K562 (cell line): ENCODE measurements at regions not wholly inside any gene's neighbourhood (a gene's known extent, or its start where the extent isn't known, plus 50 kb on each side); places are given as distances from the start of the nearest gene placed in this dataset.

Experiments used
- ATAC-seq: fragments of 200-7000 bp; cut with Tn5 transposase; 3 replicates; pipeline ENCODE4 v1.9.1; 2020; ENCODE audit warnings: moderate library complexity
- BruUV-seq: library from RNA; stranded (reverse); fragments of 400-500 nt; replicated peaks from 2 replicates; lab custom pipeline; 2021; lab: Mats Ljungman, UMichigan
- CTCF ChIA-PET: fragments of 300-600 bp; formaldehyde crosslinking; extraction: SDS; loops from one replicate; lab custom pipeline; 2021; ENCODE audit warnings: low intra/inter-chr PET ratio; lab: Yijun Ruan, JAX
- POLR2A ChIA-PET: fragments of 300-600, 350-650 bp; sonication (Branson Sonifier 250); formaldehyde crosslinking; extraction: SDS; loops from one replicate; lab custom pipeline; 2021; ENCODE audit warnings: antibody characterized with exemption, inconsistent platforms; lab: Yijun Ruan, JAX
- DNase-seq, 4 experiments: peaks; one replicate each; pipeline versions ENCODE4 v3.0.0 to v3.0.0-alpha.2; 2011 to 2018; ENCODE audit warnings: low spot score in 3 of 4, mixed read lengths in 3 of 4; ENCODE audit errors: extremely low read depth in 1 of 4
- FAIRE-seq: peaks from 2 replicates; lab custom pipeline; 2011; peaks lifted over from hg19 to GRCh38; lab: Jason Lieb, UNC
- H2AFZ ChIP-seq: 2 replicates; pipeline ENCODE4 v1.6.0; 2011; ENCODE audit warnings: low read depth, low read length, control low read depth, inconsistent platforms
- H3K27ac ChIP-seq: fragments of 200-600 bp; 3 replicates; pipeline ENCODE4 v1.8.0; 2011; ENCODE audit warnings: low read depth, mild to moderate bottlenecking, control low read depth, inconsistent platforms, low read length, moderate library complexity, mixed read lengths; ENCODE audit errors: extremely low read depth
- H3K27me3 ChIP-seq, 2 experiments: fragments of 300-600 bp in 1 of 2; 2 replicates in 1 of 2; 3 replicates in 1 of 2; pipeline versions ENCODE4 v1.6.0 to v1.8.0; 2011; ENCODE audit warnings: inconsistent platforms in 2 of 2, low read length in 2 of 2, mild to moderate bottlenecking in 1 of 2, mixed read lengths in 1 of 2, moderate library complexity in 1 of 2; ENCODE audit not compliant: control insufficient read depth in 2 of 2, insufficient read depth in 2 of 2
- H3K36me3 ChIP-seq: fragments of 300-600 bp; 3 replicates; pipeline ENCODE4 v1.8.0; 2011; ENCODE audit warnings: mild to moderate bottlenecking, low read length, inconsistent platforms; ENCODE audit not compliant: control insufficient read depth, insufficient read depth
- H3K4me1 ChIP-seq, 2 experiments: fragments of 200-600 bp in 1 of 2; replicated peaks in 1 of 2; 2 replicates in 1 of 2; 3 replicates in 1 of 2; pipeline versions ENCODE4 v1.5.1 to v1.8.0; 2011; ENCODE audit warnings: inconsistent platforms in 2 of 2, low read length in 2 of 2, mild to moderate bottlenecking in 1 of 2, mixed read lengths in 1 of 2, moderate library complexity in 1 of 2; ENCODE audit not compliant: control insufficient read depth in 2 of 2, insufficient read depth in 2 of 2
- H3K4me2 ChIP-seq: 2 replicates; pipeline ENCODE4 v1.6.1; 2011; ENCODE audit warnings: low read length, control low read depth, inconsistent platforms, mixed read lengths; ENCODE audit not compliant: insufficient read depth
- H3K4me3 ChIP-seq: fragments of 200-600 bp; sonication (generic), shearing (Covaris generic); 2 replicates; pipeline ENCODE4 v1.5.1; 2016; ENCODE audit warnings: control low read depth, inconsistent platforms
- H3K79me2 ChIP-seq: fragments of 200-600 bp; 3 replicates; pipeline ENCODE4 v1.8.0; 2011; ENCODE audit warnings: low read length, inconsistent platforms; ENCODE audit not compliant: control insufficient read depth, insufficient read depth
- H3K9ac ChIP-seq, 2 experiments: 2 replicates each; pipeline versions ENCODE4 v1.6.0 to v1.6.1; 2011; ENCODE audit warnings: low read depth in 2 of 2, low read length in 2 of 2, control low read depth in 1 of 2, inconsistent platforms in 1 of 2, mild to moderate bottlenecking in 1 of 2, mixed read lengths in 1 of 2; ENCODE audit not compliant: insufficient read depth in 1 of 2
- H3K9me1 ChIP-seq: one replicate; pipeline ENCODE4 v1.6.0; 2011; ENCODE audit warnings: inconsistent platforms, mild to moderate bottlenecking, low read length, moderate library complexity; ENCODE audit not compliant: control insufficient read depth, insufficient read depth
- H3K9me3 ChIP-seq: replicated peaks from 2 replicates; pipeline ENCODE4 v1.5.1; 2011; ENCODE audit warnings: low read depth, low read length, inconsistent platforms; ENCODE audit not compliant: control insufficient read depth, insufficient read depth
- H4K20me1 ChIP-seq: replicated peaks from 2 replicates; pipeline ENCODE4 v1.6.1; 2011; ENCODE audit warnings: low read length, inconsistent platforms, mixed read lengths; ENCODE audit not compliant: control insufficient read depth, insufficient read depth
- ARID1B ChIP-seq: fragments of 450-650 bp; IDR thresholded peaks from 2 replicates; pipeline ENCODE4 v1.6.1; 2016; ENCODE audit warnings: antibody characterized with exemption, mild to moderate bottlenecking, inconsistent platforms
- ARID3B ChIP-seq: fragments of 250-450 bp; sonication (Bioruptor Pico); IDR thresholded peaks from 2 replicates; pipeline ENCODE4 v1.4.0; 2020; ENCODE audit warnings: borderline replicate concordance
- CBFA2T3 ChIP-seq: fragments of 450-650 bp; IDR thresholded peaks from 2 replicates; pipeline ENCODE4 v1.6.1; 2017
- POLR3A ChIP-seq: IDR thresholded peaks from 2 replicates; pipeline ENCODE4 v1.6.1; 2011; ENCODE audit warnings: borderline replicate concordance, mild to moderate bottlenecking, moderate library complexity; ENCODE audit not compliant: insufficient read length, insufficient read depth; ENCODE audit errors: extremely low read depth
- RCOR1 ChIP-seq, 2 experiments: IDR thresholded peaks; 2 replicates each; pipeline ENCODE4 v1.6.1; 2012; ENCODE audit warnings: low read depth in 2 of 2, low read length in 2 of 2, borderline replicate concordance in 1 of 2, improper control_type of control experiment in 1 of 2
- SMARCA5 ChIP-seq: fragments of 450-650 bp; IDR thresholded peaks from 2 replicates; pipeline ENCODE4 v1.6.1; 2016
- TAL1 ChIP-seq: fragments of 450-650 bp; IDR thresholded peaks from 2 replicates; pipeline ENCODE4 v1.6.1; 2016; ENCODE audit warnings: mild to moderate bottlenecking
- THRAP3 ChIP-seq: fragments of 450-650 bp; IDR thresholded peaks from 2 replicates; pipeline ENCODE4 v1.6.1; 2016; ENCODE audit warnings: mild to moderate bottlenecking, inconsistent platforms, borderline replicate concordance
- ZBTB2 ChIP-seq: fragments of 450-650 bp; IDR thresholded peaks from 2 replicates; pipeline ENCODE4 v1.6.1; 2016; ENCODE audit warnings: antibody characterized with exemption
- ZFP91 ChIP-seq: sonication (generic); formaldehyde crosslinking; IDR thresholded peaks from 2 replicates; pipeline ENCODE4 v1.8.0; 2022; ENCODE audit warnings: mild to moderate bottlenecking, missing genetic modification reagents
- ZKSCAN8 ChIP-seq: fragments of 200-800 bp; sonication (Bioruptor generic); IDR thresholded peaks from 2 replicates; pipeline ENCODE4 v1.6.1; 2016; ENCODE audit warnings: missing genetic modification characterization, missing compliant biosample characterization
- ZNF395 ChIP-seq: fragments of 200-800 bp; sonication (Bioruptor generic); IDR thresholded peaks from 2 replicates; pipeline ENCODE4 v1.6.1; 2017; ENCODE audit warnings: missing genetic modification characterization, missing compliant biosample characterization
- ZNF778 ChIP-seq: fragments of 450-650 bp; formaldehyde crosslinking; IDR thresholded peaks from 2 replicates; pipeline ENCODE4 v1.4.0; 2020; ENCODE audit warnings: mild to moderate bottlenecking, moderate library complexity
- whole genome bisulfite sequencing: fragments of 100-300 bp; shearing (Covaris generic); methylation state at CpG from one replicate; pipeline ENCODE4 v1.1.6; 2016; ENCODE audit warnings: low coverage, mixed read lengths; ENCODE audit not compliant: insufficient coverage; ENCODE audit errors: missing lambda C conversion rate; 5-methylcytosine and 5-hydroxymethylcytosine counted together
- in situ Hi-C: fragments of 300-500 bp; cut with MboI; formaldehyde crosslinking; loops from 4 replicates; pipeline ENCODE4 v1.15.0; 2018; ENCODE audit warnings: inconsistent platforms, mixed read lengths
- intact Hi-C: fragments of 100-400 bp; cut with micrococcal nuclease; formaldehyde crosslinking; loops from 2 replicates; pipeline ENCODE4 v1.14.2; 2022

GRCh38 chr18:76765649-76766048, 56.7 kb upstream of the ZNF236 start:
- H3K9me1 ChIP-seq: no peaks in the 10 kb centered on the region
- no peaks in the 10 kb centered on the region for H3K79me2 ChIP-seq
- no peak overlapping the region for H2AFZ ChIP-seq
- DNase-seq (no peak), ATAC-seq (no peak), FAIRE-seq (no peak)
- in situ Hi-C loops (no loop called here), intact Hi-C loops (no loop called here)
- ChIA-PET CTCF (no interaction called here), POLR2A (no interaction called here)
- H3K4me1 ChIP-seq: no peaks in the 10 kb centered on the region
- no peaks in the 10 kb centered on the region for H3K36me3 ChIP-seq
- no peak overlapping the region for H3K9ac ChIP-seq
- BruUV-seq: no TSS peak
- 2% methylated on average over 5 of the region's 5 CpGs for WGBS
- no peaks in the 10 kb centered on the region for H3K9me3 ChIP-seq
- no peak overlapping the region for H3K4me3 ChIP-seq
- H3K4me2 ChIP-seq: no peak overlapping the region
- peaks cover 0 to 27% of the 10 kb centered on the region in 2 experiments; a peak in 4 of 5 replicates for H3K27me3 ChIP-seq
- no peaks in the 10 kb centered on the region for H4K20me1 ChIP-seq
- no peak overlapping the region for H3K27ac ChIP-seq
- TF ChIP-seq TAL1 (no peak), ARID1B (no peak), ZBTB2 (no peak), ZKSCAN8 (CRISPR knock-in tag) (no peak), ARID3B (CRISPR knock-in tag) (no peak), POLR3A (no peak), RCOR1 (IDR thresholded peaks at IDR 0.05; ENCODE audit: borderline replicate concordance in 1 of 2, low read depth in 2 of 2, low read length in 2 of 2) (no peak), THRAP3 (no peak), CBFA2T3 (no peak), SMARCA5 (no peak), ZNF778 (CRISPR knock-in tag) (no peak), ZFP91 (CRISPR knock-in tag) (no peak), ZNF395 (CRISPR knock-in tag) (no peak)
